AG04450 (cell line): ENCODE measurements at regions not wholly inside any gene's neighbourhood (a gene's known extent, or its start where the extent isn't known, plus 50 kb on each side); places are given as distances from the start of the nearest gene placed in this dataset.

Experiments
- CTCF ChIA-PET: fragments of 300-600, 350-600 bp; formaldehyde crosslinking; extraction: SDS; loops from one replicate; lab custom pipeline; 2022; ENCODE audit warnings: antibody characterized with exemption, inconsistent platforms; lab: Charles Lee
- POLR2A ChIA-PET: fragments of 350-600 bp; formaldehyde crosslinking; extraction: SDS; loops from one replicate; lab custom pipeline; 2021; ENCODE audit warnings: antibody characterized with exemption, inconsistent platforms; lab: Yijun Ruan, JAX
- DNase-seq: peaks from one replicate; pipeline ENCODE4 v3.0.0-alpha.2; 2011; ENCODE audit warnings: low read depth, low spot score
- H3K27ac ChIP-seq: one replicate; pipeline ENCODE4 v1.5.1; 2012; ENCODE audit warnings: low read depth, low read length, control low read depth
- H3K27me3 ChIP-seq: one replicate; pipeline ENCODE4 v1.6.0; 2012; ENCODE audit warnings: low read length; ENCODE audit not compliant: control insufficient read depth, insufficient read depth
- H3K4me3 ChIP-seq: 2 replicates; pipeline ENCODE4 v1.5.1; 2011; ENCODE audit warnings: mild to moderate bottlenecking, low read depth, low read length, control low read depth
- H3K9me3 ChIP-seq: 2 replicates; pipeline ENCODE4 v1.5.1; 2012; ENCODE audit warnings: low read length; ENCODE audit not compliant: control insufficient read depth, insufficient read depth
- CTCF ChIP-seq: IDR thresholded peaks from 2 replicates; pipeline ENCODE4 v1.5.1; 2011; ENCODE audit warnings: low read depth, low read length, control low read depth, inconsistent platforms

- Histone ChIP-seq H3K4me3 (no peak overlapping the region), H3K27ac (no peak overlapping the region), H3K9me3 (no peaks in the 10 kb centered on the region), H3K27me3 (no peaks in the 10 kb centered on the region)
- TF ChIP-seq CTCF: no peak
- no peak for DNase-seq
- ChIA-PET CTCF (no interaction called here), POLR2A (no interaction called here)
These were observed 330.6 kb upstream of the PIK3C3 start for GRCh38 chr18:41624460-41624859.

- Histone ChIP-seq H3K4me3 (no peak overlapping the region), H3K27me3 (no peaks in the 10 kb centered on the region), H3K9me3 (no peaks in the 10 kb centered on the region), H3K27ac (no peak overlapping the region)
- no peak for TF ChIP-seq CTCF
- DNase-seq: no peak
- POLR2A ChIA-PET: no interaction called here
- CTCF ChIA-PET: no interaction called here
These were observed 333.9 kb upstream of the PIK3C3 start for GRCh38 chr18:41621177-41621576.

- Histone ChIP-seq H3K4me3 (no peak overlapping the region), H3K27me3 (no peaks in the 10 kb centered on the region), H3K27ac (no peak overlapping the region), H3K9me3 (no peaks in the 10 kb centered on the region)
- DNase-seq: no peak
- TF ChIP-seq CTCF: no peak
- CTCF ChIA-PET: no interaction called here
- POLR2A ChIA-PET: no interaction called here
These were observed 336.9 kb upstream of the PIK3C3 start for GRCh38 chr18:41618147-41618546.

GRCh38 chr18:41617647-41618046 lies 337.4 kb upstream of the PIK3C3 start:
- ChIA-PET POLR2A (no interaction called here), CTCF (no interaction called here)
- no peak for TF ChIP-seq CTCF
- no peak for DNase-seq
- H3K27ac ChIP-seq: no peak overlapping the region
- no peak overlapping the region for H3K4me3 ChIP-seq
- no peaks in the 10 kb centered on the region for H3K9me3 ChIP-seq
- H3K27me3 ChIP-seq: no peaks in the 10 kb centered on the region

- no peak overlapping the region for H3K4me3 ChIP-seq
- no peak overlapping the region for H3K27ac ChIP-seq
- POLR2A ChIA-PET: no interaction called here
- H3K27me3 ChIP-seq: no peaks in the 10 kb centered on the region
- no peak for TF ChIP-seq CTCF
- CTCF ChIA-PET: interaction anchor here (0.6 kb wide), 1 partner anchor 411 kb away, joined by 3 read pairs; no protein-coding TSS in a partner anchor
- H3K9me3 ChIP-seq: no peaks in the 10 kb centered on the region
- DNase-seq: no peak
These were observed 341.9 kb upstream of the PIK3C3 start for GRCh38 chr18:41613003-41613609.
